GM12878 (cell line): ENCODE measurements at regions not wholly inside any gene's neighbourhood (a gene's known extent, or its start where the extent isn't known, plus 50 kb on each side); places are given as distances from the start of the nearest gene placed in this dataset.
A peak's percentile ranks its signal among the peaks of the same experiment; 100 is the strongest.

ENCODE experiments used
- ATAC-seq: fragments of 200-7000 bp; cut with Tn5 transposase; 3 replicates; pipeline ENCODE4 v1.9.1; 2020; ENCODE audit warnings: mild to moderate bottlenecking, moderate library complexity
- BruUV-seq: library from RNA; stranded (reverse); fragments of 400-500 nt; replicated peaks from 2 replicates; lab custom pipeline; 2021; lab: Mats Ljungman, UMichigan
- CTCF ChIA-PET: fragments of 300-600 bp; sonication (Branson Sonifier 250); formaldehyde crosslinking; extraction: SDS; loops from one replicate; lab custom pipeline; 2021; ENCODE audit warnings: inconsistent platforms; lab: Yijun Ruan, JAX
- POLR2A ChIA-PET: fragments of 350-600 bp; formaldehyde crosslinking; extraction: SDS; loops from one replicate; lab custom pipeline; 2021; ENCODE audit warnings: inconsistent platforms; lab: Charles Lee
- RAD21 ChIA-PET: fragments of 300-600 bp; sonication (Branson Sonifier 250); formaldehyde crosslinking; loops from one replicate; lab custom pipeline; 2023; ENCODE audit warnings: antibody characterized with exemption; ENCODE audit not compliant: unreplicated experiment; lab: Charles Lee
- SMC1A ChIA-PET: fragments of 300-600 bp; sonication (Branson Sonifier 250); formaldehyde crosslinking; loops from one replicate; lab custom pipeline; 2023; ENCODE audit not compliant: unreplicated experiment, uncharacterized antibody; lab: Charles Lee
- DNase-seq: peaks from one replicate; pipeline ENCODE4 v3.0.0-alpha.2; 2011; ENCODE audit warnings: low read depth, low spot score
- FAIRE-seq: peaks from 3 replicates; lab custom pipeline; 2011; peaks lifted over from hg19 to GRCh38; lab: Jason Lieb, UNC
- H2AFZ ChIP-seq: 2 replicates; pipeline ENCODE4 v1.6.0; 2011; ENCODE audit warnings: low read depth, low read length, control low read depth; ENCODE audit not compliant: control insufficient read depth
- H3K27ac ChIP-seq: 2 replicates; pipeline ENCODE4 v1.5.1; 2011; ENCODE audit warnings: control low read depth; ENCODE audit not compliant: control insufficient read depth, insufficient read depth
- H3K27me3 ChIP-seq, 2 experiments: replicated peaks in 1 of 2; 2 replicates each; pipeline versions ENCODE4 v1.6.0 to v1.6.1; 2011; ENCODE audit warnings: low read length in 1 of 2; ENCODE audit not compliant: control insufficient read depth in 2 of 2, insufficient read depth in 2 of 2
- H3K36me3 ChIP-seq, 2 experiments: 2 replicates each; pipeline ENCODE4 v1.5.1; 2011; ENCODE audit warnings: low read length in 1 of 2; ENCODE audit not compliant: control insufficient read depth in 2 of 2, insufficient read depth in 2 of 2
- H3K4me1 ChIP-seq: 2 replicates; pipeline ENCODE4 v1.6.1; 2011; ENCODE audit warnings: mild to moderate bottlenecking, low read length, moderate library complexity, mixed read lengths; ENCODE audit not compliant: control insufficient read depth, insufficient read depth
- H3K4me2 ChIP-seq: 2 replicates; pipeline ENCODE4 v1.6.0; 2011; ENCODE audit warnings: control low read depth; ENCODE audit not compliant: control insufficient read depth, insufficient read depth
- H3K4me3 ChIP-seq: fragments of 200-600 bp; sonication (generic); 2 replicates; pipeline ENCODE4 v1.5.1; 2016
- H3K79me2 ChIP-seq: 2 replicates; pipeline ENCODE4 v1.6.0; 2011; ENCODE audit warnings: low read length; ENCODE audit not compliant: control insufficient read depth, insufficient read depth
- H3K9ac ChIP-seq: 2 replicates; pipeline ENCODE4 v1.8.0; 2011; ENCODE audit warnings: low read length, control low read depth, mixed read lengths; ENCODE audit not compliant: control insufficient read depth, insufficient read depth
- H3K9me3 ChIP-seq: replicated peaks from 3 replicates; pipeline ENCODE4 v1.5.1; 2011; ENCODE audit warnings: mild to moderate bottlenecking, low read length; ENCODE audit not compliant: control insufficient read depth, insufficient read depth
- H4K20me1 ChIP-seq: 2 replicates; pipeline ENCODE4 v1.6.0; 2011; ENCODE audit not compliant: control insufficient read depth, insufficient read depth
- CHD4 ChIP-seq: fragments of 200-600 bp; sonication (generic); IDR thresholded peaks from 2 replicates; pipeline ENCODE4 v1.6.1; 2016; ENCODE audit warnings: mild to moderate bottlenecking
- SPI1 ChIP-seq: IDR thresholded peaks from 2 replicates; pipeline ENCODE4 v1.6.1; 2011; ENCODE audit warnings: low read depth, mild to moderate bottlenecking, low read length, moderate library complexity, borderline replicate concordance; ENCODE audit not compliant: insufficient read depth
- WGBS: methylation state at CpG from one replicate; pipeline ENCODE4 v1.1.6; 2016; ENCODE audit warnings: low lambda C conversion rate; ENCODE audit not compliant: insufficient replicate concordance, insufficient coverage; ENCODE audit errors: missing lambda C conversion rate; 5-methylcytosine and 5-hydroxymethylcytosine counted together
- in situ Hi-C: fragments of 300-500 bp; cut with MboI; formaldehyde crosslinking; loops from 9 replicates; pipeline ENCODE4 v1.14.3; 2018; ENCODE audit warnings: mixed read lengths
- intact Hi-C: fragments of 100-400 bp; cut with micrococcal nuclease; formaldehyde crosslinking; loops from one replicate; pipeline ENCODE4 v1.14.2; 2022; ENCODE audit not compliant: unreplicated experiment
- TF ChIP-seq, protein P1 (sequence below): fragments of 450-650 bp; IDR thresholded peaks from 2 replicates; pipeline ENCODE4 v1.6.1; 2017; ENCODE audit warnings: mild to moderate bottlenecking, low read depth, inconsistent platforms; ENCODE audit not compliant: poor library complexity, severe bottlenecking

DNA sequence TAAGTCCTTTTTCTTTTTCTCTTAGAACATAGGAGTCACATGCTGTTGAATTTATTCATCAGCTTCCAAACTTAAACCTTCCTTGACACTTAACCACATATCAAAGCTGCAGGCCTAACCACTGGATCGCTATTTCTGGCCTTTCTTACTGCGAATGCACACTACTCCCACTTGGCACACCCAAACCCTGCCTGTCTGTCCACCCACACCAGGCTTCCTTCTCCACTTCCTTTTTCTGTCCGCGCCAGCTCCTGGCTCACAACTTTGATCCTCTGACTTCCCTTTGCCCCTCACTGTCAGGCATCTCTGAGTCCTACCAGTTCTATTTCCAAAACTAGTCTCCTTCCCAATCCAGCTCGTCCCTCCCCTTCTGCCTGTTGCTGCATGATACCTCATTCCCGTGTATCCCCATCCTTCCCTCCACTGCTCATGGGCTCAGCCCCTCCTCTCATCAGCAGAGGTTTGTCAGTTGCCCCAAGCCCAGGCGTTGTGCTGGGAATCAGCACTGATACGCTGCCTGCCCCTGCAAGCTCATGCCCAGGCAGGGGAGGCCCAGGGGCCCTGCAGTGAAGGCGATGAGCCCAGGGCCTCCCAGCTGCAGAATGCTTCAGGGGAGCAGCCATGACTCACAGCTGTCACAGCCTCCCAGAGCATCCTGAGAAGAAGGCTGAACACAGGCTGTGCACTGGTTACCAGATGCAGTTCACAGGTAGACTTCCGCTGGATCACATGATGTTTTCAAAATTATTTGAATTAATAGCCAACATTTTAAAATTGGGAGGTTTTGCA lies 179.8 kb downstream of the KATNIP start:
- Histone ChIP-seq H3K9me3 (no peaks in the 10 kb centered on the region), H4K20me1 (no peaks in the 10 kb centered on the region), H3K4me1 (no peaks in the 10 kb centered on the region), H3K79me2 (no peaks in the 10 kb centered on the region), H2AFZ (no peak overlapping the region), H3K27me3 (no peaks in the 10 kb centered on the region), H3K4me2 (no peak overlapping the region), H3K4me3 (no peak overlapping the region), H3K27ac (no peak overlapping the region), H3K36me3 (no peaks in the 10 kb centered on the region), H3K9ac (no peak overlapping the region)
- POLR2A ChIA-PET = no interaction called here
- intact Hi-C loops = no loop called here
- in situ Hi-C loops = no loop called here
- DNase-seq (no peak), FAIRE-seq (peak; percentile 44), ATAC-seq (no peak)
- SMC1A ChIA-PET = no interaction called here
- no TSS peak for BruUV-seq
- CTCF ChIA-PET = no interaction called here
- RAD21 ChIA-PET = no interaction called here
- TF ChIP-seq CHD4 (no peak), SPI1 (peak; percentile 47; the same call in 1 of the 2 replicates)
- WGBS = 65% methylated on average over 10 of the region's 10 CpGs

DNA sequence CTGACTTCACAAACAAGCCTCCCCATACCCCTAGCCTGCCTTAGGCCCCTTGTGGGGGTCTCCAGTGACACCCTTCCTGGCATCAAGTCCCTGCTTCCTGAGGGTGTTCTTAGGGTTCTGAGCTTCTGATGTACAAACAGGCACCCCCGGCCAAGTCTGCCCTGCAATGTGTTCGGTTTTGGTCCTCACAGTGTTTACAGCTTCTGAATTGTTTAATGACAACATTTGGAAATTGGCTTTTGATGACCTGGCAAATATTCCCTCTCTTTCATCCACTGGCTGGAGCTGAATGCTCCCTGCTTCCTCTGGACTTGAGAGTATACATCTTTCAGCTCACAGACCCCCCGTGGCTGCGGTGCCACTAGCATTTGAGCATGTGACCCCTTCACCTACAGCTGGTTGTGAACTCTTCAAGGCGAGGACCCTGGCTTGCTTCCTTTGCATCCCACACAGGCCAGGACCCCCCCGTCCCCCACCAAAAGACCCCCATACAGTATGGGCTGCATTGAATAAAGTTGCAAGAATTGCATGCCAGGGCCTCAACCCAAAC lies 180.8 kb downstream of the KATNIP start:
- CTCF ChIA-PET = interaction anchor here (1.0 kb wide), 1 partner anchor 18 kb away, joined by 3 read pairs; no protein-coding TSS in a partner anchor
- WGBS = 88% methylated on average over 6 of the region's 6 CpGs
- ATAC-seq = no peak

More for the DNA sequence above, 180.8 kb downstream of the KATNIP start:
- BruUV-seq = no TSS peak
- Histone ChIP-seq H3K4me1 (no peaks in the 10 kb centered on the region), H2AFZ (no peak overlapping the region), H3K27ac (no peak overlapping the region), H3K27me3 (no peaks in the 10 kb centered on the region), H3K4me2 (no peak overlapping the region), H3K79me2 (no peaks in the 10 kb centered on the region), H3K9me3 (no peaks in the 10 kb centered on the region), H3K9ac (no peak overlapping the region), H3K36me3 (no peaks in the 10 kb centered on the region), H3K4me3 (no peak overlapping the region), H4K20me1 (no peaks in the 10 kb centered on the region)
- DNase-seq (no peak), FAIRE-seq (no peak)
- ChIA-PET POLR2A (no interaction called here), RAD21 (no interaction called here), SMC1A (interaction anchor here (0.6 kb wide), 1 partner anchor 94 kb away, joined by 4 read pairs; no protein-coding TSS in a partner anchor)
- TF ChIP-seq, protein P1, sequence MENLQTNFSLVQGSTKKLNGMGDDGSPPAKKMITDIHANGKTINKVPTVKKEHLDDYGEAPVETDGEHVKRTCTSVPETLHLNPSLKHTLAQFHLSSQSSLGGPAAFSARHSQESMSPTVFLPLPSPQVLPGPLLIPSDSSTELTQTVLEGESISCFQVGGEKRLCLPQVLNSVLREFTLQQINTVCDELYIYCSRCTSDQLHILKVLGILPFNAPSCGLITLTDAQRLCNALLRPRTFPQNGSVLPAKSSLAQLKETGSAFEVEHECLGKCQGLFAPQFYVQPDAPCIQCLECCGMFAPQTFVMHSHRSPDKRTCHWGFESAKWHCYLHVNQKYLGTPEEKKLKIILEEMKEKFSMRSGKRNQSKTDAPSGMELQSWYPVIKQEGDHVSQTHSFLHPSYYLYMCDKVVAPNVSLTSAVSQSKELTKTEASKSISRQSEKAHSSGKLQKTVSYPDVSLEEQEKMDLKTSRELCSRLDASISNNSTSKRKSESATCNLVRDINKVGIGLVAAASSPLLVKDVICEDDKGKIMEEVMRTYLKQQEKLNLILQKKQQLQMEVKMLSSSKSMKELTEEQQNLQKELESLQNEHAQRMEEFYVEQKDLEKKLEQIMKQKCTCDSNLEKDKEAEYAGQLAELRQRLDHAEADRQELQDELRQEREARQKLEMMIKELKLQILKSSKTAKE = no peak
- intact Hi-C loops = no loop called here
- in situ Hi-C loops = no loop called here
